ENCODE measurements at regions not wholly inside any gene's neighbourhood (a gene's known extent, or its start where the extent isn't known, plus 50 kb on each side); places are given as distances from the start of the nearest gene placed in this dataset.
"Not testable (repeated sequence)": the region's sequence is repeated elsewhere in the genome, so short reads cannot be mapped to it uniquely, and the experiment has no call there.

DNA sequence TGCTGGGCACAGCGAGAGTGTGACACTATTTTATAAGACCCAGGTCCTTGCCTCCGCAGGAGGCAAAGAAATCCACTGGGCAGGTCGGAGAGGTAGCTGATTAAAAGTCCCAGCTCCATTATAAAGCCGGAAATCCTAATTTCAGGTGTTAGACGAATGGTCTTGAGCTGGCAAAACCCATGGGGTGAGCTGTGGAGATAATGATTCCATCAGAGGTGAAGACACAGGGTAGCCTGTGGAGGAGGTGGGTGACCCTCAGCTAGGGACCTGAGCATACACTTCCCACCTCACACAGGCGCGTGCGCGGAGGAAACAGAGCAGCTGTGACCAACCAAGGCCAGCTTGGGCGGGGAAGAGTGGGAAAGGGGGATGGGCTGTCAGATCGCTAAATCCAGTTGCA is 201.7 kb upstream of the CXCR4 start:
- no peak for DNase-seq

DNA sequence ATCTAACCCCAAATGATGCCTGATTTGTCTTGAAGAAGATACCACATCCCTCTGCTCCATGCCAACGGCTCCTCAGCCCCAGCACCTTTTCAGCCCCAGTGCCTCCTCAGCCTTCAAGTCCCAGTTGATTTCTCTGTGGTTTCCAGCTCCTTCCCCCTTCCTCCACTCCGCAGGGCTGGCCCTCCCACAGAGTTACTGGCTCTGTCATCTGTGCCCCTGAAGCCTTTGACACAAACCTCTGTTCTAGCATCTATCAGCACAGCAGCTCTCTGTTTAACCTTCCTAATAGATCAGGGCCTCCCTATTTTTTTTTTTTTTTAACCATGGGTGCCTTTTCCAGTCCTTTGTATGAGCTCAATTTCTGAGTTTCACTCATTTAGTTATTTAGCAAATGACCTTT is 201.3 kb upstream of the CXCR4 start:
- peak; percentile 59 for DNase-seq

DNA sequence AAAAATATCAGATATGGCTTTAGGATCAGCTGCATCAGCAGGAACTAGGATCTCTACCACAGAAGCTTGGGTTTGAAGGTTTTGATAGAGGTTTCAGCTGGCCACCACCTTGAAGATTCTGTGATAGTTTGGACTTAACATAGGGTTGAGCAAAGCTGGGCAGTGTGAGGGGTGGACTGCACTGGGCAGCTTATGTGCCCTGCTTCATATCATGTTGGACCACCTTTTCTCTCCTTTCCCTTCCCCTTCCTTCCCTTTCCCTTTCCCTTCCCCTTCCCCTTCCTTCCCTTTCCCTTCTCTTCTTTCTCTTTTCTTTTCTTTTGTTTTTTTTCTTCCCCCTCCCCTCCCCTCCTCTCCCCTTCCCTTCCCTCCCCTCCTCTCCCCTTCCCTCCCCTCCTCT is 196.3 kb upstream of the CXCR4 start:
- DNase-seq, result no peak

DNA sequence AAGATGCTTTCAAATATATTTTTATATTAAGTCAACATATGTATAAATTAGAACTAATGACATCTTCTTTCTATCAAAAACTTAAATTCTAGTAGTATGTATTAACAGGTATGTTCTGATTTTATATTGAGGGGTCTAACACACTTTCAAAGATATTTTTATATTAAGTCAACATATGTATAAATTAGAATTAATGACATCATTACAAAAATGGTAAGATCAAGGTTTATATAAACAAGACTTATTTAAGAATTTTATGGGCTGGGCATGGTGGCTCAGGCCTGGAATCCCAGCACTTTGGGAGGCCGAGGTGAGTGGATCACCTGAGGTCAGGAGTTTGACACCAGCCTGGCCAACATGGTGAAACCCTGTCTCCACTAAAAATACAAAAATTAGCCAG is 194.6 kb upstream of the CXCR4 start:
- not testable (repeated sequence) for DNase-seq

DNA sequence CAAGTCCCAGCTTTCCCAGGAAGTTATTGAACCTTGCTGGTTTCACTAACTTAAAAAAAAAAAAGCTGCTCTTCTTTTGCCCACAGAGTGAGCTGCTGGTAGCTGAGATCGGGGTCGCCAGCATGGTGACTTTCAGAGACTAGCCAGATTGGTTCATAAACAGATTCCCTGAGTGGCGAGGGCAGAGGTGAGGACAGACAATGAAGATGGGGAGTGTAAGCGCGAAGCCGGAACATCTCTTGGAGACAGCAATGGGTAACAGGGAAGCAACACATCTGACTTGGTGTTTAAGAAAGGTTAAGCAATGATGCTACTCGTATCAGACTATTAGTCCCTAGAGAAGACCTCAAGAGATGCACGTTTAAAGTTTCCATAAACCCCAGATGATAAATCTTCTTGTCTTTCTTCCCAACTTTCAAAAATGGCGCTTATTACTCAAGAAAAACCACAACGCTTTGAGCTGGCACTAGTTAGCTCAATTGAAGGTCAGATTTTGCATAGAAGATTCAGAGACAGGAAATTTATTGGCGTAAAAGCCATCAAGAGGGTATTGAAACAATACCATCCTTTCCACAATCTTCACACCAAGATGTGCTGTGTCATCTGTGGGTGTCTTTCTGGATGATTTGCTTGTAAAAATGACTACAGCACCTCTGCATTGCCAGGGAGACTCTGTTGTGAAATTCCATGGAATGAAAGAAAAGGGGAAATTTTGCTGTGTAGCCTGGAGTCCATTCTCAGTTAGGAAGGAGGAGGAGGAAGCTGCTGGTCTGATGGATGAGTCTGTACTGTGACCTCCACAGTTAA is 193.1 kb upstream of the CXCR4 start:
- DNase-seq, result no peak

DNA sequence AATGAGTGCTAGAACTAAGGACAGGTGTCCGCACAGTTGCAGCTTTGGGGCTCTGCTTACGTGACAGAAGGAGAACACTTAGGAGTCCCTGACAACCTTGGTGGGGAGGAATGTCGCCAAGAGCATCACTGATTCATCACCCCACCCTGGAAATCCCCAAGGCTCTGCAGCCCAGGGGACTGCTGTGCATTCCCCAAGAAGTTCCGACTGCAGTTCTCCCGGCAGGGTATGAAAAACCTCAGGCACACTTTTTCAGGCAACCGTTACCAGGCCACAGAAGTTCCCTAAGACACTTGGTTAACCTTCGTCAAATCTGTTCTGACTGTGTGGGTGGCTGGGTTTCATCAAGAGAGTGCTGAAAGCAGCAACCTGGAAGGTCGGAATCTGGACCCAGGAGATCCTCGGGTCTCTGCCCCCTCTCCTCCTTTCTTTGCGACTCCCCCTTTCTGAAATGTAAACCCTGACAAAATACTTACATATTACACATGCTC is 192.1 kb upstream of the CXCR4 start:
- DNase-seq, result no peak

DNA sequence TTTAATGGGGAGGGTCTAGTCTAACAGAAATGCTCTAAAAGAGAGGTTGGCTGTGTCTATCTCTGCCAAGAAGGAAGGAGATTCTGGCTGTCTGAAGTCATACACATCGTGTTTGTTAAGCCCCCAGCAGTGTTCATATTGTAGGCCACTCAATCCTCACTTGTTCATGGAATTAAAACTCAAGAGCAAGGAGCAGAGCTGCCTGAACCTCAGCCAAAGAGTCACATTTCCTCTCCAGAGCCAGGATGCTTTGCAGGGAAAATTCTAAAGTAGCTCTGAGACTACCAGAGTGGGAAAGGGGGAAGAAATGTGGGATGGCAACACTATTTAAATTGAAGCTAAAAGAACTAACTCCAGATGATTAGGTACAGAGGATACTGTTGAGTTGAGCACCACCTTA is 190.7 kb upstream of the CXCR4 start:
- no peak for DNase-seq

DNA sequence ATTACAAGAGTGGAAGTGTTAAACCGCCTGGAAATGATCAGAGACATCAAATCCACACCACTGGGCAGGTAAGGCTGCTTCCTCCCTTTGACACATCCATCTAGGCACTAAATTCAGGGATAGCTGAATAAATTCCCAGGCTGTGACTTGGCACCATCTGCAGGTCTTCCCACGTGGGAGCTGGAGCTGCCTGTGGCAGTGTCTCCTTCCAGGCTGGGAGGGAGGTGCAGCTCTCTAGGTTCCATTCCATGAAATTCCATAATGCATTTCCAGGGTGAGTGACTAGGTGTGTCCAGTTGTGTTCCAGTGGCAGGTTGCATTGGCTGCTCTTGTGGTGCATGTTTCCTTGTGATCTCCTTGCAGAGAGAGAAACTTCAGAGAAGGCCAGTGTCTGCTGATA is 188.9 kb upstream of the CXCR4 start:
- no peak for DNase-seq

DNA sequence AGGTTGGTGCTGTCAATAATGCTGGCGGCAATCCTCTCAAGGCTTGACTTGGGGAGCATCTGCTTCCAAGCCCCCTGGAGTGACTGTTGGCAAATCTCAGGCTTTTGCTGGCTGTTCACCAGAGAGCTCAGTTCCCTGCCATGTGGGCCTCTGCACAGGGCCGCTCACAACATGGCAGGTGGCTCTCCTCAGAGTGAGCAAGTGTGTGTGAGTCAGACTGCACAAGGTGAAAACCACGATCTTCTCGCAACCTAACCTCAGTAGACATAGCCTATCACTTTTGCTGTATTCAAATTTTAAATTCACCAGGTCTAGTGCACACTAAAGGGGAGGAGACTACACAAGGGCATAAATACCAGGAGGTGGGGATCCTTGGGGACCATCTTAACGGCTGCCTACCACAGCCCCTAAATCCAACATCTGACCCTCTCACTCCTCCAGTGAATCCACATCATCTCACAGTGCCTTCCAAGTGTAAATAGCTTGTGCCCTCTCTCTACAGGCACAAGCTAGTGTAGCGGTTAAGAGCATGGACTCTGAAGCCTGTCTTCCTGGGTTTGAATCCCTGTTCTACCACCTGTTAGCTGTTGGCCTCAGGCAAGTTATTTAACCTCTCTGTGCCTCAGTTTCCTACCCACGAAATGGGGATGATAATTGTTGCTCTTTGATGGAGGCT is 187.7 kb upstream of the CXCR4 start:
- DNase-seq, result no peak

DNA sequence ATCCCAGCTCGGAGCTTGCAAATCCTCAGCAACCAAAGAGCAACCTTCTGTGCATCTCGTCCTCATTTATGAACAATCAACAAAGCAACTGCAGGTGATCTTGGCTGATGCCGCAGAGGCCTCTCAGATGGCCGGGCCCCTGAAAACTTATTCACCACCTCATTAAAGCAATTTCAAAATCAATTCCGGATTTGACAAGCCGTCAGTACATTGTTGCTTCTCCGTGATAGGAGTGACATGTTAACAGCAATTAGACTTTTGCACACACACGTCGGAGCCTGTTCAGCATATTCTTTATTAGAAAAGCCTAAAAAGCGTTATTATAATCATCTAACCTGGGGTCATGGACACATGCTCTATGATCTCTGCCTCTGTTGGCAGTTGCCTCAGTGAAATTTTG is 183.1 kb upstream of the CXCR4 start:
- no peak for DNase-seq

DNA sequence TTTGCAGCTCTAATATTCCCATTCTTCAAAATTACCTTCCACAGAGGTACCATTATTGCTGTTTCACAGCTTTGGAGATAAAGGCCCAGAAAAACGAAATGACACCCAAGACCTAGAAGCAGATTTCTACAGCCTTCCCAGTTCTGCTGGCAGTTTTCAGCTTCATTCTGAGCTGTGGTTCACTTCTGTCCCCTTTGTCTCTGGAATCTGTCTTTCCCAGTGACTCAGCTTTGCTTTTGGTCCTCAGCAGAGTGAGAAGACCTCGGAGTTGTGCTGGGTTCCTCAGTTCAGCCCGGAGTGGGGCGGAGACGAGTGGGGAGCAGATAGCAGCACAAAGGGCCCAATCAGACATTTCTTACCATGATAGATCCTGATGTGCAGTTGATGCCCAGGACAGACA is 180.7 kb upstream of the CXCR4 start:
- DNase-seq, result no peak

DNA sequence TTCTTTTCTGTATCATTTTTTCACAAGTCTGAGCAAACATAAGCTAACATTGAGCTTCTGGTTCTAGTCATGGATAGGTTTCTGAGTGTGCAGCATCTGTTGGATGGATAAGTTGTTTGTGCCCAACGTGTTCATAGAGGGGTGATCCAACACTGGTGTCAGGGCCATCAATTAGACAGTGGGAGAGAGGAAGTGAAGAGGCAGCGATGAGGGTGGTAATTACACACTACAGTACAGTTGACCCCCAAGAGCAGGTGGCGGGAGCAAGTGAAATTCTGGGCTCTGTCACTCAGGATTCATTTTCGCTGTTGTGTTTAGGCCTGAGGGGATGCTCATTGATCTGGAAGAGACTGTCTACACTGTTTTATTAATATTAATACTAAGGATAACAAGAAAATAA is 180.0 kb upstream of the CXCR4 start:
- no peak for DNase-seq

DNA sequence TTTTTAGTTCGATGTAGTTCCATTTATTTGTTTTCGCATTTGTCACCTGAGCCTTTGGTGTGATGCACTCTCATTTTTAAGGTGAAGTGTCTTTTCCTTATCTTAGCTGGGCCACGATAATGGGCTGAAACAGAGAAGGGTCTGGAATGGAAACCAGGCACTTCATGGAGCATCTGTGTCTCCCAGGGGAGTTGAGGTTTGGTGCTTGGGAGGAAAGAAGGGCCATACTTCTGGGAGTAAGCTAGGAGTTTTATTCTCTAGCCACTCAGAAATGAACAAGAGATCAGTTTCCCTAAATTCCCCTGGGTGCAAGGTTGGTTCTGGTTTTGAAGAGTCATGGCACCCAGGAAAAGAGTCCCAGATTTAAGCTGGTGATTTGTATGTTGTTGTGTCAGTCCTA is 179.4 kb upstream of the CXCR4 start:
- DNase-seq, result no peak

DNA sequence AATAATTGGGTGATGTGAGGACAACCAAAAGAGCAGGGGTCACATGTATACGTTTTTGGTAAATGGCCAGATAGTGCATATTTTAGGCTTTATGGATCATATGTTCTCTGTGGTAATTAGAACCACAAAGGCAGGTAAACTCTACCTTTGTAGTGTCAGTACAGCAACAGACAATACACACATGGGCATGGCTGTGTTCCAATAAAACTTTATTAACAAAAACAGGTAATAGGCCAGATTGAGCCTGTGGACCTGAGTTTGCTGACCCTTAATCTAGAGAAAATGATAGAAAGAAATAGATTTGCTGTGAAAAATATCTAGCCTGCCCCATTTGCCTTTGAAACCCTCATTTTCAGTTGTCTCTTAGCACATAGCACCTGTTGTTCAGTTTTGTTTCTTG is 177.2 kb upstream of the CXCR4 start:
- no peak for DNase-seq

DNA sequence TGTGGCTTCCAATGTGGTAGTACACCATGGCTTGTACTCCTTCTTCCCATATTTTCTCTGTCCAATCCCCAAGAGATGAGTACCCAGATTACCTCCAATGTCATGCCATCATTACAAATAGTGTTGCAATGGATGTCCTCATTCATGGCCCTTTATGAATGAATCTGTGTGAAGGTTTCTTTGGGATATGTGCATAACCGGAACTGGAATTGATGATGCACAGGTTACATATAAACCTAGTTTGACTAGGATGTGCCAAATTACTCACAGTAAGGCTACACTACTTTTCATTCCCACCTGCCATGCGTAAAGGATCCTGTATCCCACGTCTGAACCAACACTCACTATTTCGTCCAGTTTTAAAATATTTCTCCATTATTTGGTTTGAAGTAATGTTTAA is 173.9 kb upstream of the CXCR4 start:
- no peak for DNase-seq

DNA sequence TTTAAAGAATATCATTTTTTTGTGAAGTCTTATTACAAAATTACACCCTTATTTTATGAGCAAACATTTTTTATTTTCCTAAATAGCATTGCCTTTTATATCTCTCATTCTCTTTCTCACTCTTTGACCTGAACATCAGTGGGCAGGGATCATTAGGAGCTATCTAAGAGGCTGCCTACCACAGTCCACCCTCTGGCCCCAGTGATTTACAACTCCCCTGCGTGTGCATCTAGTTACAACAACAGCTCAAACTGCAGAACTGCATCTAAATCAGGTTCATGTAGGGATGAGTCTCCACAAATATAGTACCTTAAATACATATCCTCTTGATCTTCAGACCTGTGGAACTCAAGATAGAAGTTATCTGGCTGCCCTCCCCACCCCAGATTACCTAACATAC is 172.4 kb upstream of the CXCR4 start:
- no peak for DNase-seq

DNA sequence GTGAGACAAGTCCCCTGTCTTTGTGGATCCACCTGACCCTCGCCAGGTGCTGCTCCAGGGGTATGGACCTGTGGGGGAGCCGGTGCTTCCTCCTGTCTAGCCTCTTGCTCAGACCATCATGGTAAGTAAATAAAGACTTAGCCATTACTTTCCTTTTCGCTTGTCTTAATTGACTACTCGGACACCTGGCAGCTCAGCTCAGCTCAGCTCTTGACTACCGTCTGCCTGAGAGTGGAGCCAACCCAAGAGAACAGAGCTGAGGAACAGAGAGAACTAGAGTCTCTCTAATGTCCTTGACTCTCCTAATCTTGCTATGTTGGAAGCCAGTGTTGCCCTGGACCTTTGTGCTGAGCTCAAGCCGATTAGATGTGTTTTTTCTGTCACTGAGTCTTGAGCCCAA is 170.3 kb upstream of the CXCR4 start:
- DNase-seq, result no peak

DNA sequence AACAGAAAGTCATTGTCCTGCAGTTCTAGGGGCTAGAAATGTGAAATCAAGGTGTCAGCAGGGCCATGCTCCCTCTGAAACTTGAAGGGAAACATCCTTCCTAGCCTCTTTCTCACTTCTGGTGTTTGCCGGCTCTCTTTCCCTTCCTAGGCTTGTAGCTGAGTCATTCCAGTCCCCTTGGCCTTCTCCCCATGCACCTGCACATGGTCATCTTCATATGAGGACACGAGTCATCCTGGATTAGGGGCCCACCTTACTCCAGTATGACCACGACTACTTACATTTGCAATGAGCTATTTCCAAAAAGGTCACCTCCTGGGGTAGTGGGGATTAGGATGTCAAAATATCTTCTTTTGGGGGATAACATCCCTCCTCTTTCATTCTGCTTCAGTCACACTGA is 168.5 kb upstream of the CXCR4 start:
- no peak for DNase-seq

DNA sequence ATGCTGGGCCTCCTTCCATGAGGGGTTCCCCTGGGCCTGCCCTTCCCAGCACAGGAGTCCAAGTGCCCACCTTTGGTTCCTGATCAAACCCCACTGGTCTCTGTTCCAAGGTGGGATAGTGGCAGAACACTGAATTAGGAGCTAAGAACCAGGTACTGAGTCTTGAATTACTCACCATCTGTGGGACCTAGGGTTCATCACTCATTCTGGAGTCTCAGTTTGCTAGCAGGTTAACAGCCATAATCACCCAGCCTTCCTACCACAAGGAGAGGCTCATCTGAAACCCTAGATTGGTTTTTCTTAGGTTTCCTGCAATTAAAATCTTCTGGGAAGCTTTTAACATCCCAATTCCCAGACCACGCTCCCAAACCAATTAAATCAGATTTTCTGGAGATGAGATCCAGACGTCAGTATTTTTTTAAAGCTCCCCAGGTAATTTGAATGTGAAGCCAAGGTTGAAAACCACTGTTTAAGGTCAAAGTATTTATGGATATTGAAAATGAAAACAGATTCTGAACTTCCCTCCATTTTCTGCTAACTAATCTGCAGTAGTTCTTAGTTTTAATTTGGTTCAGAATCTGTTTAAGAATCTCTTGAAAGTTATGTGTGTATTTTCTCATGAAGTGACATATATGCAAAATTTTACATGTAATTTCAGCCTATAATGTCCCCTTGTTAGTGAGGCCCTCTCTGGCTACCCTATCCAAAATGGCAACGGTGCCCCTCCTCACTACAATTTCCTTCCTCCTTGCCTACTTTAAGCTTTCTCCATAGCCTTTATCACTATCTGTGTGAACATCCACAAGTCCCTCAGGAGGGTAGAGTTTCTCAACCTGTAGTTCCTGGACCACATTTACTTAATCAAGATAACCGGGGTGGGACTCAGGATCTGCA is 166.5 kb upstream of the CXCR4 start:
- DNase-seq, result no peak

DNA sequence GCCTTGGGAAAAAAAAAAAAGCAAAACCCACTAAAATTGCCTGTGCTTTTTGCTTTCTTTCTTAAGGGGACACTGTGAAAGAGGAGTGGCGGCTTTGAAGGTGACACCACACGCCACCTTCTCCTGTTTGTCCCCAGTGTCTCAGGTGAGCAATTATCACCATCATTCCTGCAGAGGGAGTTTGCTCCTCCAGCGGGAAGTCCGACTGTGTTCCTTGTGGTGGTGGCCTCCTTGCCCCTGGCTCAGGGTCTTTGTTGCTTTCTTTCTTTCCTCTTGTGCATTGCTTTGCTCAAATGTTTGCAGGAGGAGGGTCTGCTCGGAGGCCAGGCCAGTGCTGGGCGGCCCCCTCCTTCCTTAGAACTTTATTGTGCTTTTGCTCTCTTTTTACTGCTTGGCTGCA is 164.3 kb upstream of the CXCR4 start:
- no peak for DNase-seq

DNA sequence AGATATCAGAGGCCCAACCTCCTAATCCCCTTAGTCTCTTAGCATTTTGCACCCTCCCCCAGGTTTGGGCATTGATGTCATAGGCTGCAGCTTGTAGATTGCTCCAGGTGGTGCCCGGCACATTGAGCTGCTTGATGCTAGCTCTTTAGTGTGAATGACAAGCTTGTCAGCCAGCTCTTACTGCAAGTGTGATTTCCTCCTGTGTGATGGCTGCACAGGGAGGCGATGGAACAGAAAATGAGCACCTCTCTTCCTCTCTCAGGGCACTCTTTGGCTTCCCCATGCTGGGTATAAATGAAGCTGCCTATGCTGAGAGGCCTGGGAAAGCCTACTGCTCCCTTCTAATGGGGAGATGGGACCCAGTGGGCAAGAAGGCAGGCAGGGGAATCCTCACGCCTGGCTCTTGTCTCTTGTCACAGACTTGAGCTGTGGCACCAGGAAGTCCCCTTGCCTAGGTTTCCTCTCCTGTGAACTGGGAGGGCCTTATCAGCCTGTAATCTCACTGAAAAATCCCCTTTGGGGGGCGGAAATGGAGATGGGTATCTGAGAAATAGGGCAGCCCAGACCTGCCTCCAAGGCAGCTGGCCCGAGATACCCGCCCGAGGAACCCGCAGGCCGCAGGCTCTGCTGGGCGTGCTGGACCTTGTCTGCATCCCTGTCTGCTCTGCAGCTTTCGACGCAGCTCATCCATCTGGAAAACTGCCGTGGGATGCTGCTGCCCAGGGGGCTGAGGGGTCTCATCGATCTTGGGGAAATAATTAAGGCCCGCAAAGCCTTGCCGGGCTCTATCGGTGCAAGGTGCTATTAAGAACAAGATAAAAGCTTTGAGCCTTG is 163.5 kb upstream of the CXCR4 start:
- DNase-seq, result no peak

DNA sequence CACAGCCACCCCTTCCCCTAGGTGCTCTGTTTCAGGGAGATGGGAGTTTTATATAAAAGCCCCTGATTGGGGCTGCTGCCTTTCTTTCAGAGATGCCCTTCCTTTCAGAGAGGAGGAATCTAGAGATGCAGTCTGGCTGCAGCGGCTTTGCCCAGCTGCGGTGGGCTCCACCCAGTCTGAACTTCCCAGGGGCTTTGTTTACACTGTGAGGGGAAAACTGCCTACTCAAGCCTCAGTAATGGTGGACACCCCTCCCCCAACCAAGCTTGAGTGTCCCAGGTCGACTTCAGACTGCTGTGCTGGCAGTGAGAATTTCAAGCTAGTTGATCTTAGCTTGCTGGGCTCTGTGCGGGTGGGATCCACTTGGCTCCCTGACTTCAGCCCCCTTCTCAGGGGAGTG is 148.4 kb upstream of the CXCR4 start:
- DNase-seq, result not testable (repeated sequence)

DNA sequence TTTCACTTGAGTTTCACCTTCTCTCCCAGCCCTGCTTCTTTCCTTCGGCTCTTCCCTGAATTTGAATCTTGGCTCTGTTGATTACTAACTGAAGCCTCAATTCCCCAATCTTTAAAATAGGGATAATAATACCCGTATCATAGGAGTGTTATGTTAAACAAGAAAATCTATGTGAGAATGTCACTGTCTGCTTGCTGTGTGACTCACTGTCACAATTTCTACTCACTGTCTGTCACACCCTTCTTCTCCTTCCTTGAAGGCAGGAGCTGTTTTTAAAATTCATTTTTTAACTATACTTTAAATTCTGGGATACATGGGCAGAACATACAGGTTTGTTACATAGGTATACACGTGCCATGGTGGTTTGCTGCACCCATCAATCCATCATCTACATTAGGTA is 141.6 kb upstream of the CXCR4 start:
- DNase-seq, result no peak

Measured in GDM1 (cell line).